ENCODE measurements at regions not wholly inside any gene's neighbourhood (a gene's known extent, or its start where the extent isn't known, plus 50 kb on each side); places are given as distances from the start of the nearest gene placed in this dataset.

DNA sequence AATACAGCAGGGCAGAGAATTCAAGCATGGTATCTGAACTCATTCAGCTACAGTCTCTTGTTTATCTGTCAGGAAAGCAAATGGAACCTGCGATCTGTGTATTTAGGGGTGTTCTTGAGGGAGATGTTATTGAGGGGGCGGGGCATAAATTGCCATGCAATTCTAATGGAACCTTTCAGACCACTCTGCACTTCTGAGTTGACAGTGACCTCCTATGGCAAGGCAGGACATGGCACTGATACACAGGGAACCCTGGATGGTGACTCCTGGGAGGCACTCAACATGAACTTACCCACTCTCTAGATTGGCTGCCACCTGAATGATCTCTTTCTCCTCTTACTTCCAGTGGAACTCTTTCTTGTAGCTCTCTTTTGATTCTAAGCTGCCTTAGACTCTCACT lies 787.3 kb downstream of the VRK1 start:
- H3K4me1 Mint-ChIP-seq: peaks cover 15 to 19% (median 15%) of the 10 kb centered on the region in 3 donors
- Histone ChIP-seq H3K9me3 (no peaks in the 10 kb centered on the region), H3K4me3 (ENCODE audit: control insufficient read depth in 1 of 2, extremely low read depth in 1 of 2, low read length in 1 of 2) (no peak overlapping the region), H3K27ac (ENCODE audit: low read length) (no peak overlapping the region), H3K27me3 (replicated peaks in 1 of 2; ENCODE audit: control insufficient read depth in 2 of 2, extremely low read depth in 1 of 2, insufficient read depth in 2 of 2, low read length in 1 of 2) (no peaks in the 10 kb centered on the region), H3K4me1 (ENCODE audit: control insufficient read depth in 1 of 2, extremely low read depth in 1 of 2, insufficient read depth in 2 of 2, low read length in 2 of 2) (peaks cover 2 to 6% of the 10 kb centered on the region in 2 experiments), H3K36me3 (ENCODE audit: control insufficient read depth in 2 of 2, extremely low read depth in 1 of 2, insufficient read depth in 1 of 2, low read length in 1 of 2) (no peaks in the 10 kb centered on the region)
- peak in 1 of 35 experiments; percentile 9 for DNase-seq
- no peak overlapping the region for H3K4me3 Mint-ChIP-seq
- no peak overlapping the region for H3K27ac Mint-ChIP-seq
- ChIA-PET CTCF (no interaction called here), POLR2A (interaction anchor here in 1 of 2 donors (1.0 kb wide), 1 partner anchor 10 kb away, joined by 3 read pairs; no protein-coding TSS in a partner anchor)
- no peaks in the 10 kb centered on the region for H3K27me3 Mint-ChIP-seq
- H3K9me3 Mint-ChIP-seq: peaks cover 0 to 4% (median 0%) of the 10 kb centered on the region in 3 donors
- 83% methylated on average over 2 of the region's 2 CpGs for WGBS (ENCODE audit: insufficient coverage)
- ATAC-seq (replicated peaks in 1 of 4): no peak
- H3K36me3 Mint-ChIP-seq: no peaks in the 10 kb centered on the region

DNA sequence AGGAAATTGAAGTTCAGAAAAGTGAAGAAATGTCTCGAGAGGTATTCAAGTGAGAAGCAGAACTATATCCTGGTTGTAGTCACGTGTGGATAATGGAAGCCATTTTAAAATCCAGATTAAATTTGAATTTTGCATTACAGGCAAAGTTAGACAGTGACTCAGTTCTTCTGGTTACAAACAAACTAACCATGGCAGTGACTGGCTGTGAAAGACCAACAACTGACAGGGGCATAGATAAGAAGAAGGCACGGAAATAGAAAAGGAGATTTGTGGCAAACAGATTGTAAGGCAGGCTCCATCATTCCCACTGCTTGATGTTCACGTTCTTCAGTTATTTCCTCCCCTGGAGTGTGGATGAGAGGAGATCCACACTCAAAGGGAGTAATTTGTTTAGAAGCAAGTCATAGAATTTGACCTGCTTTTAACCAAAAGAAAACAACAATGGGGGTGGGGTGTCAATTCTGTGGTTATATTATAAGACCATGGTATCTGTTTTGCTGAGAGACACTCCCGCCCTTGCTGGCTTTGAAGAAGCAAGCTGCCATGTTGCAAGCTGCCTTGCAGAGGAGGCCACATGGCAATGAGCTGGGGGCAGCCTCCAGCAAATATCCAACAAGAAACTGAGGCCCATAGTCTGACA lies 795.3 kb downstream of the VRK1 start:
- Mint-ChIP-seq H3K9me3 (peaks cover 0 to 7% (median 0%) of the 10 kb centered on the region in 3 donors), H3K4me1 (peaks cover 51 to 56% (median 54%) of the 10 kb centered on the region in 3 donors), H3K27me3 (no peaks in the 10 kb centered on the region), H3K36me3 (peaks cover 2% of the 10 kb centered on the region), H3K4me3 (no peak overlapping the region), H3K27ac (peak overlapping the region; percentile 82 to 89)
- Histone ChIP-seq H3K36me3 (ENCODE audit: control insufficient read depth in 2 of 2, extremely low read depth in 1 of 2, insufficient read depth in 1 of 2, low read length in 1 of 2) (no peaks in the 10 kb centered on the region), H3K27me3 (replicated peaks in 1 of 2; ENCODE audit: control insufficient read depth in 2 of 2, extremely low read depth in 1 of 2, insufficient read depth in 2 of 2, low read length in 1 of 2) (no peaks in the 10 kb centered on the region), H3K27ac (ENCODE audit: low read length) (peak overlapping the region; percentile 46), H3K9me3 (no peaks in the 10 kb centered on the region), H3K4me1 (ENCODE audit: control insufficient read depth in 1 of 2, extremely low read depth in 1 of 2, insufficient read depth in 2 of 2, low read length in 2 of 2) (peaks cover 8 to 22% of the 10 kb centered on the region in 2 experiments), H3K4me3 (ENCODE audit: control insufficient read depth in 1 of 2, extremely low read depth in 1 of 2, low read length in 1 of 2) (no peak overlapping the region)
- 49% methylated on average over 4 of the region's 5 CpGs for WGBS (ENCODE audit: insufficient coverage)
- peak in 2 of 4 experiments; percentile 57 to 80 for ATAC-seq (replicated peaks in 1 of 4)
- ChIA-PET CTCF (no interaction called here), POLR2A (interaction anchor here (0.6 kb wide), 2 partner anchors 11 to 345 kb away, joined by 3 read pairs; no protein-coding TSS in a partner anchor)
- peak in 8 of 35 experiments; percentile 6 to 38 (median 16) for DNase-seq

DNA sequence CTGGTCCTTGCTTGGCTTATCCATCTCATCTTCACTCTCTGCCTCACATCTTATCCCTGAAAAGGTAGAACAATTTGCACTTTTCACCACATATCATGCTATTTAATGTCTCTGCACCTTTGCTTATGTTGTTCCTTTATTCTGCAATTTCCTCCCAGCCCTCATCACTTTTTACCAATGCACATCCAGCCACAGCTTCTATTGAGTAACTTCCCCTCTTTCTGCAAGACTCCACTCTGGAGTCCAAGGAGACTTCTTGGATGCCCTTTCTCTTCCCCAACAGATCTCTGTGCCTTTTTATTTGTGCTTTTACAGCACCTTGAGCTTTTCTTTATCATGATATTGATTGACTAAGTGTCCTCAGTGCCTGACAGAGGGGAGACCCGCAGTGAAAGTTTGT lies 797.1 kb downstream of the VRK1 start:
- no peaks in the 10 kb centered on the region for H3K36me3 ChIP-seq (ENCODE audit: control insufficient read depth in 2 of 2, extremely low read depth in 1 of 2, insufficient read depth in 1 of 2, low read length in 1 of 2)
- H3K27ac ChIP-seq (ENCODE audit: low read length): no peak overlapping the region
- WGBS (ENCODE audit: insufficient coverage): no CpG with 5 or more reads among the region's 1 CpG
- H3K27me3 ChIP-seq (replicated peaks in 1 of 2; ENCODE audit: control insufficient read depth in 2 of 2, extremely low read depth in 1 of 2, insufficient read depth in 2 of 2, low read length in 1 of 2): no peaks in the 10 kb centered on the region
- H3K36me3 Mint-ChIP-seq: peaks cover 2% of the 10 kb centered on the region
- H3K4me3 Mint-ChIP-seq: no peak overlapping the region
- no peak overlapping the region for H3K4me3 ChIP-seq (ENCODE audit: control insufficient read depth in 1 of 2, extremely low read depth in 1 of 2, low read length in 1 of 2)
- no peak for DNase-seq
- peaks cover 39 to 45% (median 43%) of the 10 kb centered on the region in 3 donors for H3K4me1 Mint-ChIP-seq
- POLR2A ChIA-PET: interaction anchor here (0.6 to 1.4 kb wide), 3 partner anchors 10 to 43 kb away, joined by 3 to 6 read pairs (median 3); no protein-coding TSS in a partner anchor
- CTCF ChIA-PET: no interaction called here
- peak overlapping the region in 1 of 2 donors; percentile 60 for H3K27ac Mint-ChIP-seq
- ATAC-seq (replicated peaks in 1 of 4): no peak
- no peaks in the 10 kb centered on the region for H3K27me3 Mint-ChIP-seq
- no peaks in the 10 kb centered on the region for H3K9me3 ChIP-seq
- H3K4me1 ChIP-seq (ENCODE audit: control insufficient read depth in 1 of 2, extremely low read depth in 1 of 2, insufficient read depth in 2 of 2, low read length in 2 of 2): peaks cover 6 to 16% of the 10 kb centered on the region in 2 experiments
- peaks cover 0 to 7% (median 0%) of the 10 kb centered on the region in 3 donors for H3K9me3 Mint-ChIP-seq

DNA sequence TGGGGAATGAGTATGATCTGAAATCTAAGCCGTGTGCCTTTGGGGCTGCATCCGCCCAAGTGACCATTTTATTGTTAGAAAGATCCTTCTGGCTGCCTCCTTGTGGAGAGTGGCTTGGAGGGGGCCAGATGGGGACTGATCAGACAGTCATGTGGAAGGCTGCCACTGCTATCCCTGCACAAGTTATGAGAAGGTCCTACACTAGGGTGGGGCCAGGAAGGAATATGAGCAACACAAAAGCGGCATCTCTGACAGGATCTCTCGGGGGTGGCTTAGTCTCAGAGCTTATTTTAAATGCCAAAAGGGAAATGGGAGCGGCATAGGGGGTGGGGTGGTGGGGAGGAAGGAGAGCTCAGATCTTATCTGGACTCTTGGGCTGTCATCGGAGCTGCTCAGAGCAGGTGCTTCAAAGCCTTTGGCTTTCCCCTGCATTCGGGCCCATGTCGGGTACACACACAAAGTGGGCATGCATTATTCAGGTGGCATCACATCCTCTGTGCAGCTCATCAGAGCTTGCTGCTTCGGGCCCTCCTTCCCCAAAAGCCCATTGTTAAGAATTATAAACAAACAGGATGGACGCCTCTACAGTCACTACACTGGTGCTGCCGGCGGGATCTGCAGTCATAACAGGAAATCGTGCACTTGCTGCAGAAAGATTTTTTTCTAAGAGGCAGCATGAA lies 805.4 kb downstream of the VRK1 start:
- H3K27me3 Mint-ChIP-seq: no peaks in the 10 kb centered on the region
- H3K36me3 Mint-ChIP-seq: no peaks in the 10 kb centered on the region
- peaks cover 7 to 9% (median 9%) of the 10 kb centered on the region in 3 donors for H3K9me3 Mint-ChIP-seq
- peaks cover 40 to 50% of the 10 kb centered on the region in 2 experiments for H3K4me1 ChIP-seq (ENCODE audit: control insufficient read depth in 1 of 2, extremely low read depth in 1 of 2, insufficient read depth in 2 of 2, low read length in 2 of 2)
- H3K27ac Mint-ChIP-seq: no peak overlapping the region
- ChIA-PET CTCF (interaction anchor here (0.6 to 1.5 kb wide), 9 partner anchors 15 to 1585 kb away, joined by 3 to 7 read pairs (median 4); no protein-coding TSS in a partner anchor), POLR2A (interaction anchor here (0.6 to 1.2 kb wide), 8 partner anchors 9 to 1665 kb away, joined by 3 to 11 read pairs (median 4); no protein-coding TSS in a partner anchor)
- peaks cover 2% of the 10 kb centered on the region for H3K9me3 ChIP-seq
- DNase-seq (peak; percentile 67 to 92 (median 80)), ATAC-seq (replicated peaks in 1 of 4) (peak; percentile 91 to 92 (median 91))
- WGBS (ENCODE audit: insufficient coverage): 4% methylated on average over 11 of the region's 13 CpGs
- peak overlapping the region; percentile 29 to 31 for H3K4me3 ChIP-seq (ENCODE audit: control insufficient read depth in 1 of 2, extremely low read depth in 1 of 2, low read length in 1 of 2)
- no peak overlapping the region for H3K4me3 Mint-ChIP-seq
- H3K27ac ChIP-seq (ENCODE audit: low read length): peak overlapping the region; percentile 93
- no peaks in the 10 kb centered on the region for H3K27me3 ChIP-seq (replicated peaks in 1 of 2; ENCODE audit: control insufficient read depth in 2 of 2, extremely low read depth in 1 of 2, insufficient read depth in 2 of 2, low read length in 1 of 2)
- no peaks in the 10 kb centered on the region for H3K36me3 ChIP-seq (ENCODE audit: control insufficient read depth in 2 of 2, extremely low read depth in 1 of 2, insufficient read depth in 1 of 2, low read length in 1 of 2)
- peaks cover 6 to 40% (median 7%) of the 10 kb centered on the region in 3 donors for H3K4me1 Mint-ChIP-seq

DNA sequence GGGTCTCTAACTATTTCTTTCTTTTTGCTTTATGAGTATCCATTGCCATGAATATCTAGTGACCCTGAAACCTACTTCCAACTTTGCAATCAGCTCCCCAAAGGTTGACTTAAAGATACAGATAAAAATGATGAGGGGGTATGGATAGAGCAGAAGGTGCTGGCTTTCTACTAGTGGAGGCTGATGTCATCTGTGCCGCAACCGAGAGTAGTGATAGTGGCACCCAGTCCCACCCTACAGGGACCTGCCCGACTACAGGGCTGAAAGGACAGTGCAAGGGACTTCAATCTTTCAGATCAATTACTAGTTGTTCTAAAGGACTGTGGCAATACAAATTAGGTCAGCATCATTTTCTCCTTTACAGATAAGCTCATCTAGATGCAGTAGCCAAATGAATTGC lies 806.0 kb downstream of the VRK1 start:
- Mint-ChIP-seq H3K4me1 (peaks cover 6 to 45% (median 7%) of the 10 kb centered on the region in 3 donors), H3K36me3 (no peaks in the 10 kb centered on the region), H3K27ac (no peak overlapping the region), H3K9me3 (peaks cover 7 to 9% (median 9%) of the 10 kb centered on the region in 3 donors), H3K27me3 (no peaks in the 10 kb centered on the region), H3K4me3 (no peak overlapping the region)
- Histone ChIP-seq H3K36me3 (ENCODE audit: control insufficient read depth in 2 of 2, extremely low read depth in 1 of 2, insufficient read depth in 1 of 2, low read length in 1 of 2) (no peaks in the 10 kb centered on the region), H3K4me3 (ENCODE audit: control insufficient read depth in 1 of 2, extremely low read depth in 1 of 2, low read length in 1 of 2) (peak overlapping the region; percentile 29 to 31), H3K9me3 (peaks cover 2% of the 10 kb centered on the region), H3K27ac (ENCODE audit: low read length) (peak overlapping the region; percentile 93), H3K4me1 (ENCODE audit: control insufficient read depth in 1 of 2, extremely low read depth in 1 of 2, insufficient read depth in 2 of 2, low read length in 2 of 2) (peaks cover 43 to 52% of the 10 kb centered on the region in 2 experiments), H3K27me3 (replicated peaks in 1 of 2; ENCODE audit: control insufficient read depth in 2 of 2, extremely low read depth in 1 of 2, insufficient read depth in 2 of 2, low read length in 1 of 2) (no peaks in the 10 kb centered on the region)
- DNase-seq (peak in 34 of 35 experiments; percentile 8 to 66 (median 42)), ATAC-seq (replicated peaks in 1 of 4) (peak; percentile 56 to 71 (median 66))
- ChIA-PET POLR2A (interaction anchor here (0.6 to 1.2 kb wide), 6 partner anchors 8 to 1659 kb away, joined by 3 to 11 read pairs (median 4); no protein-coding TSS in a partner anchor), CTCF (interaction anchor here in 1 of 2 donors (0.6 to 1.5 kb wide), 5 partner anchors 16 to 1664 kb away, joined by 3 to 4 read pairs (median 3); no protein-coding TSS in a partner anchor)
- WGBS (ENCODE audit: insufficient coverage): 14% methylated on average over 1 of the region's 3 CpGs

DNA sequence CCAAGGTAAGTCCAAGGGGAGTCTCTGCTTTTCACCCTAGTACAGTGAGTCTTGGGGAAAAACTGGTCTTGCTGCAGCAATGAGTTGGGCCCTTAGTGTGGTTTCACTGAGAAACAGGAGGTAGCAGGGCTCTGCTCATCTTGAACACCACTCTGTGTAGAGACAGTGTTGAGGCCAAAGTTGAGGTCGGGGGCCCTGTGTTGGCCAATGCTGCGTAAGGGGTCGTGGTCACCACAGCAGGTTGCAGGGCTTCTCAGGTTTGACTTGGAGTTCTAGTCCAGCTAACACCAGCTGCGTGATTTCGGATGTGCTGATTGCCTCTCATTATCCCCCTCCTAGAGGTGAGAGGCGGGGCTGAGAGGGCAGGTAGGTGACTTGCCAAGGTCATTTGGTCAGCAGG lies 807.5 kb downstream of the VRK1 start:
- Histone ChIP-seq H3K36me3 (ENCODE audit: control insufficient read depth in 2 of 2, extremely low read depth in 1 of 2, insufficient read depth in 1 of 2, low read length in 1 of 2) (no peaks in the 10 kb centered on the region), H3K27me3 (replicated peaks in 1 of 2; ENCODE audit: control insufficient read depth in 2 of 2, extremely low read depth in 1 of 2, insufficient read depth in 2 of 2, low read length in 1 of 2) (no peaks in the 10 kb centered on the region), H3K4me1 (ENCODE audit: control insufficient read depth in 1 of 2, extremely low read depth in 1 of 2, insufficient read depth in 2 of 2, low read length in 2 of 2) (peaks cover 43 to 52% of the 10 kb centered on the region in 2 experiments), H3K27ac (ENCODE audit: low read length) (peak overlapping the region; percentile 93), H3K4me3 (ENCODE audit: control insufficient read depth in 1 of 2, extremely low read depth in 1 of 2, low read length in 1 of 2) (no peak overlapping the region), H3K9me3 (peaks cover 2% of the 10 kb centered on the region)
- POLR2A ChIA-PET: no interaction called here
- Mint-ChIP-seq H3K4me3 (no peak overlapping the region), H3K36me3 (no peaks in the 10 kb centered on the region), H3K27me3 (no peaks in the 10 kb centered on the region), H3K27ac (no peak overlapping the region), H3K9me3 (peaks cover 7 to 9% (median 9%) of the 10 kb centered on the region in 3 donors), H3K4me1 (peaks cover 6 to 50% (median 7%) of the 10 kb centered on the region in 3 donors)
- 92% methylated on average over 2 of the region's 6 CpGs for whole genome bisulfite sequencing (ENCODE audit: insufficient coverage)
- ATAC-seq (replicated peaks in 1 of 4) (no peak), DNase-seq (peak in 1 of 35 experiments; percentile 9)
- CTCF ChIA-PET: interaction anchor here in 1 of 2 donors (0.7 kb wide), 1 partner anchor 25 kb away, joined by 11 read pairs; no protein-coding TSS in a partner anchor
